Mucosa of stomach (tissue), 1 donor: ENCODE measurements at regions not wholly inside any gene's neighbourhood (a gene's known extent, or its start where the extent isn't known, plus 50 kb on each side); places are given as distances from the start of the nearest gene placed in this dataset.

Experiments used
- H3K27me3 ChIP-seq: one replicate; pipeline ENCODE4 v1.7.0; 2013; ENCODE audit warnings: mild to moderate bottlenecking, low read length; ENCODE audit not compliant: control insufficient read depth, insufficient read depth
- H3K36me3 ChIP-seq: one replicate; pipeline ENCODE4 v1.7.0; 2013; ENCODE audit warnings: low read length; ENCODE audit not compliant: control insufficient read depth, insufficient read depth
- H3K4me1 ChIP-seq: one replicate; pipeline ENCODE4 v1.7.0; 2013; ENCODE audit warnings: mild to moderate bottlenecking, low read length; ENCODE audit not compliant: control insufficient read depth, insufficient read depth
- H3K4me3 ChIP-seq: one replicate; pipeline ENCODE4 v1.7.0; 2013; ENCODE audit warnings: low read length
- H3K9ac ChIP-seq: one replicate; pipeline ENCODE4 v1.7.0; 2013; ENCODE audit warnings: mild to moderate bottlenecking, low read length, moderate library complexity
- H3K9me3 ChIP-seq: one replicate; pipeline ENCODE4 v1.7.0; 2013; ENCODE audit warnings: mild to moderate bottlenecking, low read length, moderate library complexity; ENCODE audit not compliant: control insufficient read depth
- donor health status: Pancreatic carcinoma.

DNA sequence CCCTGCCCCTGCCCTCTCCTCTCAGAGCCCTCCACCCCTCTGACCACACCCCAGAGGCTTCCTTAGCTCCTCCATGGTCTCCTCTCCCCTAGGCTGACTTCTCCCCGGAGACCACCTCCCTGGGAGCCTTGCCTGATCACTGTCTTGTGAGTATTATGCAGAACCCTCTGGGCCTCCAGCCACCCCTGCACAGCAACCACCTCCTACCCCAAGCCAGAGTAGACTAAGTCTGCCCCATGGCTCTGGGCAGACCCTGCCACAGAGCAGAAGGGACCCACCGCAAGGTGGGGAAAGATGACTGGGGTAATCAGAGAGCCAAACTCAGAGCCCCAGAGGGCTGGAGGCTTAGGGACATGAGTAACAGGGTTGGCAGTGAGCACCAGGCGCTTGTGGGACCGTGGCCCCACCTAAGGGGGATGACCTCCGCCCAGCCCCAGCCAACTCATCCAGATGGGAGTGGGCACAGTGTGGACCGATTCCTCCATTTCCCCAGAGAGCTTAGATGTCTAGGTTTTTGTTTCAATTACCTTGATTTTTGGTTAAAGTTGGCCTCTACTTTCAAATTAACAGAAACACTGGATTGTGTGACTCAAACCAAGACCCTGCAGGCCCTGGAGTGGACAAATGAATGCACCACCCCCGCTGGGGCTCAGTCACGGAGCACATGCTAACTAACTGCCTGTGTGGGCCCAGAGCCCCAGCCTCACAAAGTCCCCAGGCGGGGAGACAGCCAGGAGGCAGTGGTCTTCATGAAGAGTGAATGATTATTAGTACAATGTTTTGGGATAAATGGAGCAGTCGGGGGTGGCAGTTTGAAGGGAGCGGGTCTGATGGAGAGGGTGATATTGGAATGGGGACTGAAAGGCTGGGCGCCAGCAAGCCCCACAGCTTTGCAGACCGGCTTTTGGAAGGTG, 119.4 kb upstream of the PRR20G start:
- H3K9me3 ChIP-seq: no peaks in the 10 kb centered on the region
- H3K27me3 ChIP-seq: peaks cover 10% of the 10 kb centered on the region
- no peaks in the 10 kb centered on the region for H3K4me1 ChIP-seq
- no peak overlapping the region for H3K9ac ChIP-seq
- H3K36me3 ChIP-seq: no peaks in the 10 kb centered on the region
- H3K4me3 ChIP-seq: no peak overlapping the region

DNA sequence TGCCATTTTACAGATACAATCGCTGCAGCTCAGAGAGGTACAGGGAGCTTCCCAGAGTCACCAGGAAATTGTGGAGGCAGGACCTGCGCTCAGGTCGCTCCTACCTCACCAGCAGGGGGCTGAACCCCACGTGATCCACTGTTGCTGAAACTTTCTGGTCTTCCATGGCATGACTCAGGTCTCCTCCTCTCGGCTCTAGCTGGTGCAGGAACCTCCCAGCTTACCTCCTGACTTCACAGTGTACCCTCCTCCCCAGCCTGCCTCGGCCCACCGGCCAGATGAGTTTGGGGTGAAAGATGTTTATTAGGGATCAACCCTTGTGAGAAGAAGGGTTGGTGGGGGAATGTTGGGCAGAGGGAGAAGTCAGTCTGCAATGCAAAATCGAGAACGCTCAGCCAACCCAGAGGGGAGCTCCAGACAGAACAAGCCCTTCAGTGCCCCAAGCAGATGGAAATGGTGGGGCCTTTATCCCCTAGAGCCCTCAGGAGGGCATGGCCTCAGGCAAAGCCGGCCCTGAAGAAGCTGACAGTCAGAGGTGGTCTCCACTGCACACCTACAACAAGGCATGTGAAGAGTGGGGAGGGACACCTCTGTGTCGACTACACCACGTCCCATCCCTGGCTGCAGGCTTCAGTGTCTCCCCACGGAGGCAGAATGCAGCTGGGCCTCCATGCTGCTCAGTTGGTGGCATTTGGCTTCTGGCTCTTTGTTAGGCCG, 118.6 kb upstream of the PRR20G start:
- H3K9me3 ChIP-seq: no peaks in the 10 kb centered on the region
- peaks cover 10% of the 10 kb centered on the region for H3K27me3 ChIP-seq
- H3K4me1 ChIP-seq: no peaks in the 10 kb centered on the region
- H3K4me3 ChIP-seq: no peak overlapping the region
- H3K36me3 ChIP-seq: no peaks in the 10 kb centered on the region
- no peak overlapping the region for H3K9ac ChIP-seq

DNA sequence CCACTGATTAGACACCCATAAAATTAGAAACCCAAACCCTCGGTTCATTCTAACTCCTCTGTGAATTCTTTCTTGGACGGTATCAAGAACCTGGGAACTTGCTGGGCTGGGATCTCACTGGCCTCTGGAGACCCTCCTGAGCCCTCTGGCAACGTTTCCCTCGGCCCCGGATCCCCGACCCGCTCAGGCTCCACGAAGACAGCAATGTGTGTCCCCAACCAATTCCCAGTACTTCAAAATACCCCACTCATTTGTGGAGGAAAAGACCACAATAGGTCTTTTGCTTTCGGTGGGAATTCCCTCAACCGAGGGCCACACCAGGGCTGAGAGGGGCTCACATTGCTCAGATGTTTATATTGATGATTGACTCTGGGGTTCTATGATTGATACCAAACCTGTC, 117.9 kb upstream of the PRR20G start:
- Histone ChIP-seq H3K9me3 (no peaks in the 10 kb centered on the region), H3K36me3 (no peaks in the 10 kb centered on the region), H3K27me3 (peaks cover 10% of the 10 kb centered on the region), H3K4me1 (no peaks in the 10 kb centered on the region), H3K9ac (no peak overlapping the region), H3K4me3 (no peak overlapping the region)

DNA sequence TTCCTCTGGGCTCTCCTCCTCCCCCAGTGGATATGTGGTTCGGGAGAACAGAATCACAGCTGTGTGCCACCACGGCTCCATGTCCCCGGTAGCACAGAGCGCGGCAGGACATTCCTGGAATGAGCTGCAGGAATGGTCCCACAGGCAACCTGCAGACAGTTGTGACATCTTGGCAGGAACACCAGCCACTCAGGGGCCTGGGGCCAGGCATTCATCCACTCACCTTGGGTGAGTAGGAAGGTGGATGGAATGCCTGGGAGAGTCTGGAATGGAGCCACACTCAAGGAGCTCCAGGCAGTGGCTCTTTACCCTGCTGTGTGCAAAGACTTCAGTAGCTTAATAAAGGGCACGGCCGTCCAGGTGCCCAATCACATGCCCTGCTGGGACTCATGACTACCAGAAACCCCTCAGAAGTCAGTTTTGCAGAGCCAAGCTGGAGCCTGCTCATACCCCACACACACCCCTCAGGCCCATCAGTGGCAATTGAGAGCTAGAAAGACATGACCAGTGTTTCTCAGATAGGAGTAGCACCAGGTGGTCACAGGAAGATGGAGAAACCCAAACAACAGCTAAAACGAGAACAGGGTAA, 117.3 kb upstream of the PRR20G start:
- Histone ChIP-seq H3K36me3 (no peaks in the 10 kb centered on the region), H3K4me1 (no peaks in the 10 kb centered on the region), H3K9me3 (no peaks in the 10 kb centered on the region), H3K4me3 (no peak overlapping the region), H3K27me3 (peaks cover 10% of the 10 kb centered on the region), H3K9ac (no peak overlapping the region)

DNA sequence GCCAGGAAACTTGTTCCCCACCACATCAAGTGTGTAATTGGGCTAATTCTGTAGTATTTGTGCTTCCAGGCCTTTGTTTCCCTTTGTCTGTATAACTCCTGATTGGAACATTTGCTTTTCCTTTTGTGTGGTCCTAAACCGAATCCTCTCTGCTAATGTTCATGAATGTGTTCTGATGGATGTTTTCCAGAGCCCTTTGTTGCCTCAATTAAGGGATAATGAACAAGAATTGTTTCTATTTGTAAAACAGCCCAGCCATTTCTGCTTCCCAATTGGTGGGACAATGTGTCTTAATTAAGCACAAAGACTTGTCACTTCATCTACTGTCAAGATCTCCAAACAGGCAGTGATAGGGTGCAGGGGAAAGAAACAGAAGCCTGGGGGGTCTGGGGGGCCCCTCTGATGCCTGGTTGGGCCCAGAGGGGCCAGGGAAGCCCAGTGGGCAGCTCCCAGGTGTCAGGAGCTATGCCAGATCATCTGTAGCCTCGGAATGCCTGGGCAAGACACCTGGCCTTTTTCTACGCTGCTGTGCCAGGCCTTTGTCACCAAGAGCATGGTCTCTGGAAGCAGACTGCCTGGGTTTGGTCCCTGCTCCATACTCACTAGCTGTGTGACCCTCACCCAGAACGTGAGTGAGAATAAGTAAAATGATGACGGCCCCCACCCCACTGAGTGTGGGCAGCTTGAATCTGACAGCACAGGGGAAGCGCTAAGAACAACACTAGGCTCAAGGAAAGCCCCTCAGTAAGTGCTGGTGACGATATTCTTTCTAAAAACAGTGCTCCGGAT, 116.6 kb upstream of the PRR20G start:
- no peaks in the 10 kb centered on the region for H3K36me3 ChIP-seq
- H3K4me3 ChIP-seq: no peak overlapping the region
- H3K9me3 ChIP-seq: no peaks in the 10 kb centered on the region
- H3K9ac ChIP-seq: no peak overlapping the region
- H3K4me1 ChIP-seq: no peaks in the 10 kb centered on the region
- H3K27me3 ChIP-seq: peaks cover 7% of the 10 kb centered on the region

DNA sequence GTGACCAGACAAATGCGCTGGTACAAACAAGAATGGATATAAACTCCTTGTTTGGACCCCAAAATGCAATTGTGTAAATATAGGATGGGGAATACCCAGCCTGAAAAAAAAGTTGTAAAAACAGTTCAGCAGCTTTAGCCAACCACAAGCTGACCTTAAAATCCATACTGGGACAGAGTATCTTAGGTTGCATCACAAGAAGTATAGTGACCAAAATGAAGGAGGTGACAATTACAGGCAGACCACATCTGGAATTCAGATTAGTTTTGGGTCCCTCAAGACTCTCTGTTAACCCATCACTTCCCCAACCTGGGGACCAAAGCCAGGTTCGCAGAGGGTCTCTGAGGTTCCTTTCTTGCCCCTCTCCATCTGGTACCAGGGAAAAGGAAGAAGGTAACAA, 115.9 kb upstream of the PRR20G start:
- Histone ChIP-seq H3K36me3 (no peaks in the 10 kb centered on the region), H3K9ac (no peak overlapping the region), H3K4me3 (no peak overlapping the region), H3K4me1 (no peaks in the 10 kb centered on the region), H3K9me3 (no peaks in the 10 kb centered on the region), H3K27me3 (peaks cover 5% of the 10 kb centered on the region)

DNA sequence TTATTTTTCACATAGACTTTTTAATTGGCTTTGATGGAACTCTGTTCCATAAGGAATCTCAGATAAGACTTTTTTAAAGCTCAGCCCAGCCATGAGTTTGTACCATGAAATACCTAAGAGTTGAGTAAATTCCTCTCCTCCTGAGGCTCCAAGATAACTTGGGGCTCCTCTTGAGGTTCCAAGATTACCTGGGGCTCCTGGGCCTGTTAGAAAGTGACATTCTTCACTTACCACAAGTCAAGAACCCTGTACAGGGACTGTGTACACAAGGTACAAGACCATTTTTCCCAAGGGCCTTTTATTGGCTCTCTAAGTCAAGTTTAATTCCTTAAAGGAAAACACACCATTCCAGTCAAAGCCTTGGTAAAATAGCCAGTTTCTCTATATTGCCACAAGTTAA, 111.3 kb upstream of the PRR20G start:
- no peak overlapping the region for H3K9ac ChIP-seq
- H3K4me1 ChIP-seq: no peaks in the 10 kb centered on the region
- H3K27me3 ChIP-seq: peaks cover 7% of the 10 kb centered on the region
- no peaks in the 10 kb centered on the region for H3K9me3 ChIP-seq
- no peaks in the 10 kb centered on the region for H3K36me3 ChIP-seq
- H3K4me3 ChIP-seq: no peak overlapping the region

DNA sequence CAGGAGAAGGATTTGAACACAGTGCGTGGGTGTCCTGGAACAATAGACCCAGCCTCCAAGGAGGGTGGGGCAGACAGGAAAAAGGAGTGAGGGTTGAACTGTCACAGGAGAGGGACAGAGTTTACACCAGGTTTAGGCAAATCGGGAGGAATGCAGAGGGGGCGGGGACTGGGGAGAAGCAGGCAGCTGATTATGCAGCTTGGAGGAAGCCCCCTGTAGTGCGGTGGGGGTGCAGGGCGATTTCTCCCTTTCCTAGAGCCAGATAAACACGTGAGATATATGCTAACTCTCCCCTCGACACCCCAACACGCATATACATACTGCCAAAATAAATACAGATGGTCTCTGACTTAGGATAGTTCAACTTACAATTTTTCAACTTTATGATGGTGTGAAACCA, 108.6 kb upstream of the PRR20G start:
- Histone ChIP-seq H3K27me3 (peaks cover 7% of the 10 kb centered on the region), H3K9me3 (no peaks in the 10 kb centered on the region), H3K4me3 (no peak overlapping the region), H3K36me3 (no peaks in the 10 kb centered on the region), H3K9ac (no peak overlapping the region), H3K4me1 (no peaks in the 10 kb centered on the region)

DNA sequence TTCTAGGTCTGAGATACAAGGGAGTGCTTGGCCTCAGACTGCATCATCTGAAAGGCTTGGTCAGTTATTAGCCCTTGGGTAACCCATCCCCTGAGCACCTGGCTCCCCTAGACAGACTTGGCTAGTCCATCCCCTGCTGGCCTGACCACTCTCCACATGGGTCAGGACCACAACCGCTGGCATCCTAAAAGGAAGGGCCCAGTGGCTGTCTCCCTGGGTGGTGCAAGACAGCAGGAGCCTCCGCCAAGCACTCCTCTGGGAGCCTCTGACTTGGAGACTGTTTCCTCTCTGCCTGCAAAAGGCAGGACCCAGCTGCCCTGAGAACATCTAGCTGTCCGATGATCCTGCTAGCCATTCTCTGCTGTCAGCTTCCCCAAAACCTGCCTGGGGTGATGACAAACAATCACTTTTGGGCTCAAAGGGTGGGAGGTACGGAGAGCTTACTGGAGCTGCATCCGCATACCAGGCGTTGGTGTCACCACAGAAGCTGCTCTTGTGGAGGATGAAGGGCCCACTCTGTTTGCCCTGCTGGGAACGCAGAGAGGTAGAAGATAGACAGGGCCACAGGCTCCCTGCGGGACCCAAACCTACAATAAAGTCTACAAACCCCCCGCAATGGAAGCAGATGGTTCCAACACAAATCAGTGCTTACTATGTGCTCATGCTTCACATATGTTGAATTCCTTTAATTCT, 108.0 kb upstream of the PRR20G start:
- Histone ChIP-seq H3K9me3 (no peaks in the 10 kb centered on the region), H3K9ac (no peak overlapping the region), H3K27me3 (peaks cover 7% of the 10 kb centered on the region), H3K4me3 (no peak overlapping the region), H3K36me3 (no peaks in the 10 kb centered on the region), H3K4me1 (no peaks in the 10 kb centered on the region)

DNA sequence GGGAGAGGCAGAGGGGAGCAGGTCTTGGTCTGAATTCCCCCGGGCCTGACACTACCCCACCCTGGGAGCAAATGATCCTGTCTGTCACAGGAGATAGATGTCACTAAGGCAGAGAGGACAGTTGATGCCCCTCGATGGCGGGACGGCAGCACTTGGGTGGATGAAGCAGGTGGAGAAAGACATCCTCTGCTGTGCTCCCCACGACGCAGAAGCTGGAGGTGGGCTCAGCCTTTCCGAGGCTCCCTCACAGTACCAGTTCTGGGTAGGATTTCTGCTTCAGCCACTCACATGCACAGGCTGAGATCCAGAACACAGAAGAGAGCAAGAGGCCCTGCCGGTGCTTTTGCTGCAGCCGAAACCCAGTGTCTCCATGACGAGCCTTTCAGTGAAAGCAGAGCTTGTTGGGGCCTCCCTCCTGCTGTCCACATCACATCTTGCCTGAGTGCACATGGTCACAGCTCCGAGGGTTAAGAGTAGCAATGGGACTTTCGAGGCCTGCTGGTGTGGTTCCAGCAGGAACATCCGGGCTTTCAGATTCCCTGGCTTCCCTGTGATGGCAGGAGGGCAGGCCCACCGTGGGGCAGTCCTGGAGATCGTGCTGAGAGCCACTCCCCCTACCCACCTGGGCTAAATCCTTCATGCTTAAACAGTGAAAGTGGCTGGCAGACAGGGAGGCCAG, 107.3 kb upstream of the PRR20G start:
- Histone ChIP-seq H3K9ac (no peak overlapping the region), H3K27me3 (peaks cover 8% of the 10 kb centered on the region), H3K9me3 (no peaks in the 10 kb centered on the region), H3K36me3 (no peaks in the 10 kb centered on the region), H3K4me3 (no peak overlapping the region), H3K4me1 (no peaks in the 10 kb centered on the region)

DNA sequence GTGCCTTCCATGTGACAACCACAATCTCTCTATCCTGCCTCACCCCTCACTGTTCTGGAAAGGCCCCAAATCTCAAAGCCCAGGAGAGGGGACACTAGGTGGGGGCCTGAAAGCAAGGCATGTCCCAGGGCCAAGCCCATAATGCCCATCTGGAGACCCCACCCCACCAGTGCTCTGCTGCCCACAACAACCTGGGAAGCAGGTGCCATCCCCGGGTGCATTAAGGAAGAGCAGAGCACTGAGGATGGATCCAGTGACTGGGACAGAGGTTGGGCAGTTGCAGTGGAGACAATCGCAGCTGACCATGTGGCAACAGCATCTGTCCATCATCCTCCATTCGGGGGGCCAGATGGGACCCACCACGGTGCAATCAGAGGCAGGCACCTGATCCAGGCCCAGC, 106.2 kb upstream of the PRR20G start:
- Histone ChIP-seq H3K9me3 (no peaks in the 10 kb centered on the region), H3K4me3 (no peak overlapping the region), H3K4me1 (no peaks in the 10 kb centered on the region), H3K27me3 (peaks cover 12% of the 10 kb centered on the region), H3K36me3 (no peaks in the 10 kb centered on the region), H3K9ac (no peak overlapping the region)
